HT-29 (cell line): ENCODE measurements at regions not wholly inside any gene's neighbourhood (a gene's known extent, or its start where the extent isn't known, plus 50 kb on each side); places are given as distances from the start of the nearest gene placed in this dataset.
"Not testable (repeated sequence)": the region's sequence is repeated elsewhere in the genome, so short reads cannot be mapped to it uniquely, and the experiment has no call there.

Experiments used
- DNase-seq: peaks from one replicate; pipeline ENCODE4 v3.0.0-alpha.2; 2015; ENCODE audit warnings: low spot score

DNA sequence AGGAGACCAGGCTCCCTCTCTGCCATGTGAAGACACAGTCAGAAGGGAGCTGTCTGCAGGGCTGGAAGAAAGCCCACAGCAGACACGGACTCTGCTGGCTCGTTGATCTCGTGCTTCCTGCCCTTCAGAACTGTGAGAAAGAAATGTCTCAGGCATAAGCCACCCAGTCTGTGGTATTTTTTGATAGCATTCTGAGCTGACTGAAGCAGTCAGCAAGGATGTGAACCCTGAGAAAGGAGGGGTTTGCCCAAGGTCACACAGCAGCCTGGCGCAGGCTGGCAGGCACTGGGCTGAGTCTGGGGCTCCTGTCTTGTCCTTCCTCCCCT lies 255.1 kb upstream of the B3GAT1 start:
- DNase-seq: no peak

DNA sequence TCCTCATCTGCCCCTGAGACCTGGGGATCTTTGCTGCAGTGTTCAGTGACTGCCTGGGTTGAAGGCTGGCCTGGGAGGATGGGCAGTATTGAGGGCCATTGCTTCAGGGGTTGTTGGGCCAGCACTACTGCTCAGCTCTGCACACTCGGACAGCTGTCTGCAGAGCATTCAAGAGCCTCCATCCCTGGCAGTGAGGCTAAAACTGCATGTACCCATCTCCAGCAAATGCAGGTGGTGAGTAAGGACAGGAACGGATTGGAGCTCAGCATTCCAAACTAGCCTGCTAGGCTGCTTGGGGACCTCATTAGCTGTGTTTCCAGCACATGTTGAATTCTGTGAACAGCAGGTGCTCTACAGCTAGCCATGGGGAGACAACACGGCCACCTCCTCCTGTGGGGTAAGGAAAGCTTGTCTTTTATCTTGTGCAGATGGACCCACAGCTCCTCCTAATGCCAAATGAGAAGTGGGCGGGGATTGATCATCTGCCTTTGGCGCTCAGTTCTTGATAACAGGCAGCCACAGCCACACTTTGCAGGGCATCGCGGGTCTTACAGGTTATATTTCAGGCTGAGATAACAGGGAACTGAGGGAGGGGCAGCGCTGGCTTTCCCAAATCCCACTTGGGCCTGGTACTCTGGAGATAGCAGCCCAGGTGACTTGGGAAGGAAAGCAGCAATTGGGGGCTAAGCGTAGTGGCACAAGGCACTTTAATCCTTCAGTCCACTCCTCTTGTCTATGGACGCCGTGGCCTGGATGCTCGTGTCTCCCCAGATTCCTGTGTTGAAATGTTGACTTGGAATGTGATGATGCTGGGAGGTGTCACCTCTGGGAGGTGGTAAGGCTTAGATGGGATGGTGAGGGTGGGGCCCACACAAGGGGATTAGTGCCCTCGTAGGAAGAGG lies 254.5 kb upstream of the B3GAT1 start:
- no peak for DNase-seq

DNA sequence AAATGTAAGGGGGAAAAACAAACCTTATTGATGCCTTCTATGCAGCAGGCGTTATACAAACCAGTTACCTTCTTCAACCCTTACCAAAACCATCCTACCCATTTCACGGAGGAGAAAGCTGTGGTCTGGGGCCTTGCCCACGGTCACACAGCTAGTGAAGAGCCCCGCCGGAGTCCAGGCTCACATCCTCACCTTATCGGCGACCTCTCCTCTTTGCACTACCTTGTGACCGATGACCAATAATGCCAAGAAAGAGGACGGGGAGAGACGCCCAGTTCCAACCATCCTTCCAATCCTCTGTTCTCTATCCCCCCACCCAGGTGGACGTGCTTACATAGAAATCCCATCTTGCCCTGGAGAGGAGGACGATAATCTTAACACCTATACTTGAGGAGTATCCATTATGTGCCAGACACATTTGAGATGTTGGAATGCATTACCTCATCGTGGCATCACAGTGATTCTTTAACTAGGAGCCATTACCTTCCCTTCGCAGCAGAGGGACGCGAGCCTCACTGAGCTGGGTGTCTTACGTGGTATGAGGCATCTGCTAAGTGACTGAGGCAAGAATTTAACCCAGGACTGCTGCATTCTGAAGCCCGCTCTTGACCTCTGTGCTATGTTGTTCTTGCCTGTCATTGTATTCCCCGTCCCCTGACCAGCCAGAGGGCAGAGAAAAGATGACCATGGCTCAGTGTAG lies 253.7 kb upstream of the B3GAT1 start:
- no peak for DNase-seq

DNA sequence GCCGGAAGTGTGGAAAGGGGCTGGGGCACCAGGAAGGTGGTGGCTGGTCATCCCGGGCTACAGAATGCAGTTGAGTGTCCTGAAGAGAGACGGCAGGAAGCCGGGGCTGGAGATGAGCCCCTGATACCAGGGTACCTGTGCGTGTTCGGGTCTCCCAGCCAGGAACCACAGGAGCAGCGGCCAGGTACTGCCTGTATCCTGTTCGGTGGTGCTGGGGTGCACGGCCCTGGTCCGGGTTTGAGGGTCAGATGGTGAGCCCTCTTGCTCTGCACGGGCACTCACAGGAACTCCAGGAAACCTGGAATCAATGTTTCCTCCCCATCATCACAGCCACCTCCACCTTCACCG lies 253.1 kb upstream of the B3GAT1 start:
- no peak for DNase-seq

DNA sequence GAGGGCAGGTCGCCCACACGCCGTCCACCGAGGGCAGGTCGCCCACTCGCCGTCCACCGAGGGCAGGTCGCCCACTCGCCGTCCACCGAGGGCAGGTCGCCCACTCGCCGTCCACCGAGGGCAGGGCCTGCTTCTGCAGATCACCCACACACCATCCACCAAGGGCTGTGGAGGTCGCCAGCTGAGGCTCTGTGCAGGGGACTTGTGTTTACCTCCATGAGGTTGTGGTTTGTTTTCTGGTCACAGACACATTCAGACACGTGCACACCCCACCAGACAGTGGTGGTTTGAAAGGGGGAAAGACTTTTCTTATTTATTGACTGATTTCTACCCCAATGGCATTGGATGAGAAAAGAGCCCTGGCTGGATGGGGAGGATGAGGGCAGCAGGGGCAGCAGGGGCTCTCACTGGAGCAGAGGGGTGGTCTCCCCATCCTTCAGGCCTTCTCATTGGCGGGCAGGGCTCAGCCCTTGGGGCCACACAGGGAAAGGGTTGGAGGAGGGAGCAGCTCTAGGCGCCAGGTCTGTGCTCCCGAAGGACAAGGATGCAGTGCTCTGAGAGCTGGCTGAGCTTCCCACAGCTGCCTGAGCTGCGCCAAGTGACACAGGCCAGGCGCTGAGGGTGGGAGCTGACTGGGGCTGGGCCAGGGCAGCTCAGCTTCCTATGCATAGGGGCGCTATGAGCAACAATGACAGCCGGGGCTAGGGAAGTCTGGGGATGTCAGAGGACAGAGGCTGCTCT lies 252.6 kb upstream of the B3GAT1 start:
- DNase-seq: no peak

DNA sequence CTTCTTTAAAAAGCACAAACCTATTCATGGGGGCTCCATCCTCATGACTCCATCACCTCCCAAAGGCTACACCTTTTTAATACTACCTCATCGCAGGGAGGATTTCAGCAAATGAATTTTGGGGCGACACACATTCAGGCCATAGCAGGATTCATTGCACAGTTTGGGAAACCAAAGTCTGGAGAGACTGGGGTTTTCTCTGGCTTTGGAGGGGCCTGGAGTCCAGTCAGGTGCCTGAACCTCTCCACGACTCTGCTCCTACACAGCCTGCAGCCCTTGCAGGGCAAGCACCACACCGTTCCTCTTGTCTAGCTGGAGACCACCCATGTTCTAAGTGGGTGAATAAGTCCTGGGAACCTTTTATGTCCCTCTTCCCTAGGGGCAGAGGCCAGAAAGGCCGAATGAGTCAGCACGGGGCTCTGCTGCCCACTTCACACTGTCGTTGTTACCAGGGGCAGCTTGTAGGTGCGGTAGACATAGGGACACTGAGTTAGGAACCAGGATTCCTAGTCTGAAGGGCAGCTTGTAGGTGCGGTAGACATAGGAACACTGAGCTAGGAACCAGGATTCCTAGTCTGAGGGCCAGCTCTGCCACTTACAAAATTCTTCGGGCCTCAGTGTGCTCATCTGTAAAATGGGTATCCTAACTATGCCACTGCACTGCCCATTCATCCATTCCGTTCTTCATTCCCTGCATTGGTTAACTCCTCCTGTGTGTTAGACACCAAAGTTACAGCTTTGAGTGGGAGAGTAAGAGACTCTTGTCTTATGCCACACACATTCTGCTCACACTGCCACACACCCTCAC lies 251.7 kb upstream of the B3GAT1 start:
- DNase-seq: no peak

DNA sequence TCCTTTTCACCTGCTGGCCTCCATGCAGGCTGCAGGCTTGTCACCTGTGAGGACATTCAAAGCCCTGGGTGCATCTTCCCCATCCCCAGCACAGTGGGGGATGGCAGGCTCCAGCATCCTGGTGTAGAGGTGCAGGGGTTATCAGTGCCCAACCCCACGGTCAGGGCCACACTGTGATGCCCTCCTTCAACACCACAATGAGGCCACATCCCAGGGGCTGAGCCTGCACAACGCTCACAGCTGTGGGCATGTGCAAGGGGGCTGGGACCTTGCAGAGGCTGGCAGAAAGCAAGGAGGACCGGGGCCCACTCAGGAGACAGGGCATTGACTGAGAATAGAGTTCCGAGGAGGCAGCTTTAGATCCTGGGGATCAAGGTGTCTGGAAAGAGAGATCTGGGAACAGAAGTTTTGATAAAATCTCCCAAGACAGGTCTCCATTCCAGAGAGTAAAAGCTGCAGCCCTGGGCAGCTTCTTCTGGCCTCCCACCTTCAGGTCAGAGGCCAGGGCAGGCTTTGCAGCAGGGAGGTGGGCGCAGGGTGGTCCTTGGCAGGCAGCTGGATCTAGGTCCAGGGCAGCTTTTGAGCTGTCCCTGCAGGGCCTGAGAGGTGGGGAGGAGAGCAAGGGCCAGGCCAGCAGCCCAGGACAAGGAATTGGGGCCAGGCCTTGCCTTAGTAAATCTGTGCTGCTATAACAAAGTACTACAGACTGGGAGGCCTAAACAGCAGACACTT lies 250.8 kb upstream of the B3GAT1 start:
- no peak for DNase-seq

DNA sequence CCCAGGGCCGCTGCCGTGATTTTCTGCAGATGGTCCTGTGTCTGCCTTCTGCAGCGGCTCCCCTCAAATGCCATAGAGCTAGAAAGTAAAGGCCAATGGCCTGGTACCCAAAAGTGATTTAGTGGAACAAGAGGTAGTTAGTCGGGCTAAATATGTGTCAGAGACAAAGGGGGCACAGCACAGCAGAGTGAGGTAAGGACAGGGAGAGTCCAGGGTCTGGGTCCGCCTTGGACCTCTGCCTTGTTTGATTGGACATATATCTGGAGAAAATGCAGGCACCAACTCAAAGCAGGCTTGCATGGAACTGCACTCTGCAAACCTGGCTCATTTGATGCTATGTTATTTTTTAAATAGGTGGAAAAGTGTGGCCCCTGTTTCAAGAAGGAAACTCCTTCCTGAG lies 249.6 kb upstream of the B3GAT1 start:
- DNase-seq: no peak

DNA sequence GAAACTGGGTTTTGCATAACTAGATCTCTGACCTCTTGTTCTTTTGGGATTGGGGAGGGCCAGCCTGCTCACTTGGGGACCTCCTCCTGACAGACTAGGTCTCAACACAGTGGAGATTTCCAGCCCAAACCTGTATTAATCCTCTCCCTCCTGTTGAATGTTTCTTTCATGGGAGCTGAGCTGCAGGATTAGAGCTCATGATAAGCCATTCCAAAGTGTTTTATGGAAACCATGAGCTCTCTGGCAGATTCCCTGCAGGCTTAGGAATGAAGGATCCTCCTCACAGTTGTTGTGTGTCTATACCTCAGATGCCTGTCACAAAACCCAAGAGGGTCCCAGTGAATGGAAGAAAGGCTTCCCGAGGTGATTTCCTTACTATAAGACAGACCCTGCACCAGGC lies 248.4 kb upstream of the B3GAT1 start:
- DNase-seq: no peak

DNA sequence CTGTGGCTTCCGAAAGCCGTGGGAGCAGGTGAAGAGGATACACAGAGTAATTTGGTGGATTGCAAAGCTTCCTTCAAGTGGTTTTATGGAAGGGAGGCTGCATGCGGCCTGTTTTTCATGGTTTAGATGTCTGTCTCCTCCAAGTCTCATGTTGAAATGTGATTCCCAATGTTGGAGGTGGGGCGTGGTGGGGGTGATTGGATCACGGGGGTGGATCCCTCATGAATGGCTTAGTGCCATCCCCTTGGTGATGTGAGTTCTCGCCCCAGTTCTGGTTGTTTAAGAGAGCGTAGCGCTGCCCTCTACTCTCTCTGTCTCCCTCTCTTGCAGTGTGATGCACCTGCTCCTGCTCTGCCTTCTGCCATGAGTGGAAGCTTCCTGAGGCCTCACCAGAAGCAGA lies 247.8 kb upstream of the B3GAT1 start:
- no peak for DNase-seq

DNA sequence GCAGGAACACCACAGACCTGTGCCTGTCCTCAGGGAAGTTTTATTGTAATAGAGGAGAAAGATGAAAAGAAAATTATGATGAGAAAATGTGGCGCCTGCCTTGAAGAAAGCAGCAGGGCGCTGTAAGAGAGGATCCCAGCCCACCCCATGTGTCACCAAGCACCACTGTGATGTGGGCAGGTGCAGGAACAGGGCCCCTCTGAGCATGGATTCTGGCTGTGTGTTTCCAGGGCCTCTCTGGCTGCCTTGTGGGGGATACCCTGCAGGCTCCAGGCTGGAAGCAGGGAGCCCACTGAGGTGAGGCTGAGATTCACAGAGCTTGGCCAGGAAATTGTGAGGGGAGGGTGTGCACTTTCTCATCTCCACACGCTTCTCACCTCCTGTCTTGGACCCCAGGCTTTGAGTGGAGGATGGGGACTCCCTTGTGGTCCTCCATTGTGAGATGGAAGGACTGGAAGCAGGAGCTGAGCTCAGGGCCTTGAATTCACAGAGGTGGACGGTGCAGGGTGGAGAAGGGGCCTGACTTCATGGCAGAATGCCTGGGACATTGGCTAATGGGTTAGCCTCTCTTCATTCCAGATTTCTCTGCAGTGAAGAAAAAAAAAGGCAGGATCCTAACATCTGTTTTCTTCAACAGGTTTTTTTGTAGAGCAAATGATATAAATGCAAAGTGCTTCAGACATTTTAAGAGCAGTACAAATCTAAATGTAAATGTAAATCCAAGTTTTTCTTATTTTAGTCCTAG lies 246.6 kb upstream of the B3GAT1 start:
- no peak for DNase-seq

DNA sequence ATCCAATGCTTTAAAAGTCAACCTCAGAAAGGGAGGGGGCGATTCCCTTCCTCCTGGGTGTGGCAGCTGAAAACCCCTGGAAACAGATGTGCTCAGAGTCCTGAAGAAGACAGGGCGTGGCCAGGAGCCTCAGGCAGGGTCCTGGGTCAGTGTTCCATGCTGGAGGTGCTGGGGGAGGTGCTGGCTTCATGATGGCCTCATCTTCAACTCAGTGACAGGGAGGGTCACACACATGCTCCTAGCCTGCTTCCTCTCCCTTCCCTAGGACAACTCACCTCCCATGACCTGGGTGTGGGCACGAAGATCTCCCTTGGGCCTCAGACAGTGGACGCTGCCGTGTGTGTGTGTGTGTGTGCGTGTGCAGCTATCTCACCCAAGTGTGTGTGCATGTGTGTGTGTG lies 245.6 kb upstream of the B3GAT1 start:
- no peak for DNase-seq

DNA sequence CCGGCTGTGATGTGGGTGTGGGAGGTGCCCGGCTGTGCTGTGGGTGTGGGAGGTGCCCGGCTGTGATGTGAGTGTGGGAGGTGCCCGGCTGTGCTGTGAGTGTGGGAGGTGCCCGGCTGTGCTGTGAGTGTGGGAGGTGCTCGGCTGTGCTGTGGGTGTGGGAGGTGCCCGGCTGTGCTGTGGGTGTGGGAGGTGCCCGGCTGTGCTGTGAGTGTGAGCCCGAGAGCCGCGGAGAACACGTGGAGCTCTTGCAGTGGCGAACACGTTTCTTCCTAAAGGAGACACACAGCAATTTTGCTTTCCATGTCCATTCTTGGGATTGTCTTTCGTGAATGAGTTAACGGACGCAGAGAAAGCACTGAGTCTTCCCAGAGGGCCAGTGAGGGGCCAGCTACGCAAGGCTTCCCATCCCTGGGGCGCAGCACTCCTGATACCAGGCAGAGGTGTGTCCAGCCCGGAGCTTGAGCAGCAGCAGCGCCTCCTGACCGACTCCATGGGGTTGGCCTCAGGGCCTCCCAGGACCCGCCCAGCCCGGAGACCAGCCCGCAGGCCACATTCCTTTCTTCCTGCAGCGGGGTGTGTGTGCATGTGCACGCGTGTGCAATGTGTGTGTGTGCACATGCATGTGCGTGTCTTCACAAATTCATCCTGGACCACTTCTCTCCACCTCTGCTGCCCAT lies 245.0 kb upstream of the B3GAT1 start:
- no peak for DNase-seq

DNA sequence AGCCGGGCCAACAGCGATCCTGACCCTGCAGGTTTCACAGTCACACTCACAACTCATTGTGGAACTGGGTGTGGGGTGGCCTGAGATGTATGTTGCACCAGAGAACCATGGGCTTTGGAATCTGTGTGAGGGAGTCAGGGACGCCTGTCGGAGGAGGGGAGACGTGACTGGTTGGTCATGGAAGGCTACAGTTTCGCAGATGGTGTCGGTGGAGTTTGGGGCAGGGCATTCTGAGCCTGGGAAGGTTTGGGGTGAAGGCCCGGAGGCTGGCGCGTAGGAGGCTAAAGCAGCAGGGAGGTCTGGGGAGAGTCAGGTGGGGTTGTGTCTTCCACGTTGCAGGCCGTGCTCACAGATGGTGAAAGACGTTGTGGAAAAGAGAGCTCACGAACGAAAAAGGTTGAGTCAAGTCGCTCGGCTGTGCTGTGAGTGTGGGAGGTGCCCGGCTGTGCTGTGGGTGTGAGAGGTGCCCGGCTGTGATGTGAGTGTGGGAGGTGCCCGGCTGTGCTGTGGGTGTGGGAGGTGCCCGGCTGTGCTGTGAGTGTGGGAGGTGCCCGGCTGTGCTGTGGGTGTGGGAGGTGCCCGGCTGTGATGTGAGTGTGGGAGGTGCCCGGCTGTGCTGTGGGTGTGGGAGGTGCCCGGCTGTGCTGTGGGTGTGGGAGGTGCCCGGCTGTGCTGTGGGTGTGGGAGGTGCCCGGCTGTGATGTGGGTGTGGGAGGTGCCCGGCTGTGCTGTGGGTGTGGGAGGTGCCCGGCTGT lies 244.2 kb upstream of the B3GAT1 start:
- not testable (repeated sequence) for DNase-seq

DNA sequence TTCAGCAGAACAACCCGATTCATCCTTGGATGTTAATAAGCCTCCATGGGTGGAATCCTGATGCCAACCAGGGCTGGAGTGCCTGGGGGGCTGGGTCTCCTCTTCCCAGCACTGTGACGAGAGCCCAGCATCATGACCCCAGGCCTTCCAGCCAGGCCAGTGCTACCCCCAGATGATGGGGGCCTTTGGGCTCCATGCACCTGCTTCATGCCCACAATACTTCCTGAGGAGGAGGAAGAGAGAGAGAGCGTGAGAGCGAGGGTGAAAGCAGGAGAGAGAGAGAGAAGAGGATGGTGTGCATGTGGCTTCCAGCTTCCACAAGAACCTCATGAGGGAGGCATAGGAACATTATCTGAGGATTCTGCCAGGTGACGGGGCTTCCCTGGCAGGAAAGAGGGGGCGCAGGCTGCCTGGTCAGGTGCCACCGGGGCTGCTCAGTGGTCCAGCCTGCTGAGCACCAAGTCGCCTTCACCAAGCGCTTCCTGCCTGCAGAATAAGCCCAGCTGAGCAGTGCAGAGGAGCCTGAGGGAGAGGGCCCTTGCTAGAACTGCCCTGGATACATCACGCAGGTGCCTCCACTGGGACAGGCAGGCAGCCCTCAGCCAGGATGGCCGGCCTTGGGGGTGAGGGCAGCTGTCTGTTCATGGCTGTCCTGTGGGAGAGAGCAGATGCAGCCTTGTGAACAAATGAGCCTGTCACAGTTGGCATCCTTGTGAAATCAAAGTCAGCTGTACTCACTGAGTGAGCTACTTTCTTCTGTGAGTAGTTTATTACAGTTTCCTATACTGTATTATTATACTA lies 243.3 kb upstream of the B3GAT1 start:
- no peak for DNase-seq

DNA sequence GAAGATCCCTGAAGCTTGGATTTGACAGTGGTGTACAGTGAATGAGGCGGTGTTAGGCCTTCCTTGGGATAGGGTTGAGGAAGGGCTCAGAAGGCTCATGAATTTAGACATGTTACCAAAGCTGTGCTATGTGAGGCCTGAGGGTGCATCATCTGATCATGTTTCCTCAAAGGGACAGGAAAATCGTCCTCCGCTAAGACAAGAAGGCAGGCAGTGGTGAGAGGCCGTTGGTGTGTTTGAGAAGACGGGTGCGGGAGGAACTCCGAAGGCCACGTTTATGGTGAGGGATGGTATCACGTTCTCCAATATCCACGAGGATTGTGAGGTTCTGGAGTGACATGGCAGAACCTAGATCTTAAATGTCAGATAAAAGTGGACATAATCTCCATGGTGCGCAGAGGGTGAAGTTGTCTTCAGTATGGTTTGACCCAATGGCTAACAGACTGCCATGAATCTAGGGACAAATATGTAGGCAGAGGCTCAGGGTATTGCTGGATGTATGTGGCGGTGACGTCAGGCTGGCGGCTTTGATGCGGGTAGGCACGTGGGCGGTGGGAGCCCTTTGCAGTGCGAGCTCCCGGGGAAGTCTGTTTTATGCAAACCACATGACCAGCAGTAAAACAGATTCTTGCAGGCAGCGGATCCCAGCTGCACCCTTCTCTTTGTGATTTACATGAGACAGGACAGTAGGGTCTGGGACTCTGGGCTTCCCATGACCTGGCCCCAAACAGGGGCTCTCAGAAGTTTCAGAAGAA lies 242.3 kb upstream of the B3GAT1 start:
- no peak for DNase-seq

DNA sequence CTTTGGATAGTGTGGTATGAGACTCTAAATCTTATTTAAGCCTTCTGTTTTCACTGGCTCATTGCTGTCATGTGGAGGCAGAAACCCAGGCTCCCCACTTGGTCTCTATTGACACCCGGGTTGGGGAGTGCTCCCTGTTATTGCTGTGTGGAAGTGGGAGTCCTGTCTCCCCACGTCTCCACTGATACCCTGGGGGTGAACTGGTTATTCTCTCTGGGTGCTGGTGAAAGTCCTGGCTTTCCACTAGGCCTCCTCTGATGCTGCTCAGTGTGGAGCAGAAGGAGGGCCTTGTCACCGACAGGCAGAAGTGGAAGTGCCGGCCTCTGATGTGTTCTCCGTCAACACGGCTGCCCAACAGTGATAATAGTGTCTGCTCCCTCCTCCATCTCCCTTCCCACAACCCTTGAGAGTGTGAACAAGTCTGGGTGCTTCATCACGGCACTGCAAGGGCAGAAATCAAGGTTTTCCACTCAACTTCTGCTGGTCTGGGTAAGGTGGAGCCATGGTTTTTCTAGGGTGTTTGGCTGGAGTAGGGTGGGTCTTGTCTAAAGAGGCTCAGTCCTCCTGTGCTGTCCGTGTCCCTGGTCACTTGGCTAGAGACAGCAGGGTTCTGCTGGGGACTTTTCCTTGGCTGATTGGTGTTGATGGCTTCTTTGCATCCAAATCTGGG lies 240.7 kb upstream of the B3GAT1 start:
- DNase-seq: no peak
